ENCODE measurements at regions not wholly inside any gene's neighbourhood (a gene's known extent, or its start where the extent isn't known, plus 50 kb on each side); places are given as distances from the start of the nearest gene placed in this dataset.

- Histone ChIP-seq H3K9me3 (no peaks in the 10 kb centered on the region), H3K4me1 (no peaks in the 10 kb centered on the region), H3K27me3 (no peaks in the 10 kb centered on the region), H3K4me3 (no peak overlapping the region), H3K27ac (no peak overlapping the region), H3K36me3 (no peaks in the 10 kb centered on the region)
- 41 to 75% methylated on average over 4 of the region's 4 CpGs for WGBS, 2 donors
- TF ChIP-seq POLR2AphosphoS5 (IDR thresholded peaks at IDR 0.05) (no peak), EP300 (IDR thresholded peaks at IDR 0.05) (no peak), CTCF (IDR thresholded peaks at IDR 0.05) (no peak), POLR2A (IDR thresholded peaks at IDR 0.05) (no peak)
- DNase-seq = no peak
- intact Hi-C loops (cut with DNase I) = no loop called here
These were observed 155.5 kb downstream of the DACT1 start for GRCh38 chr14:58793131-58793740.

GRCh38 chr14:58794993-58795762 is 157.4 kb downstream of the DACT1 start:
- 42 to 74% methylated on average over 5 of the region's 5 CpGs for WGBS, 2 donors
- no peaks in the 10 kb centered on the region for H3K4me1 ChIP-seq
- no peaks in the 10 kb centered on the region for H3K27me3 ChIP-seq
- TF ChIP-seq POLR2A (IDR thresholded peaks at IDR 0.05) = no peak
- no peak for TF ChIP-seq EP300 (IDR thresholded peaks at IDR 0.05)
- no peak for TF ChIP-seq POLR2AphosphoS5 (IDR thresholded peaks at IDR 0.05)
- no peak for TF ChIP-seq CTCF (IDR thresholded peaks at IDR 0.05)
- H3K4me3 ChIP-seq = no peak overlapping the region
- no peak for DNase-seq
- no peak overlapping the region for H3K27ac ChIP-seq
- intact Hi-C loops (cut with DNase I) = no loop called here
- H3K9me3 ChIP-seq = no peaks in the 10 kb centered on the region
- no peaks in the 10 kb centered on the region for H3K36me3 ChIP-seq

GRCh38 chr14:58796242-58797009 is 158.7 kb downstream of the DACT1 start:
- no peak for DNase-seq
- WGBS, 2 donors = 30 to 35% methylated on average over 5 of the region's 5 CpGs
- Histone ChIP-seq H3K36me3 (no peaks in the 10 kb centered on the region), H3K27me3 (no peaks in the 10 kb centered on the region), H3K27ac (no peak overlapping the region), H3K9me3 (no peaks in the 10 kb centered on the region), H3K4me1 (no peaks in the 10 kb centered on the region), H3K4me3 (no peak overlapping the region)
- TF ChIP-seq EP300 (IDR thresholded peaks at IDR 0.05) (no peak), CTCF (IDR thresholded peaks at IDR 0.05) (no peak), POLR2AphosphoS5 (IDR thresholded peaks at IDR 0.05) (no peak), POLR2A (IDR thresholded peaks at IDR 0.05) (no peak)
- intact Hi-C loops (cut with DNase I) = no loop called here

DNA sequence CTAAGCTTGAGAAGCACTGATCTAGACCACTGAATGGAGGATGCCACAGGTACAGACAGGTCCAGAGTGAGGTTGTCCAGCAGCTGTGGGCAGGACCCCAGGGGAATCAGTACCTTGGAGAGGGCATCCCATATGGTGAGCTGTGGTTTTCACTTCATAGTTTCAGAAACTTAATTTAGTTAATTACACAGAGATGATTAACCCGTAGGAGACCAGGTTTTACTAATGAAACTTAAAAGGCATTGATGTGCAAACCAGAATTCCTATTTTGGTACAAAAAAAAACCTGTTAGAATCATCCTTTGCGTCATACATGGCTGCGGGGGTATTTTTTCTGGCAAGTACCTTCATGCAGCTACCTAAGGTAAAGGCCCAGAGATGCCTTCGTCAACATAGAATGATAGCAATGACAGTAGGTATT is 159.3 kb downstream of the DACT1 start:
- no peaks in the 10 kb centered on the region for H3K9me3 ChIP-seq
- TF ChIP-seq CTCF (IDR thresholded peaks at IDR 0.05) = no peak
- no peak for TF ChIP-seq EP300 (IDR thresholded peaks at IDR 0.05)
- TF ChIP-seq POLR2A (IDR thresholded peaks at IDR 0.05) = no peak
- TF ChIP-seq POLR2AphosphoS5 (IDR thresholded peaks at IDR 0.05) = no peak
- no peaks in the 10 kb centered on the region for H3K27me3 ChIP-seq
- H3K4me1 ChIP-seq = no peaks in the 10 kb centered on the region
- no peak overlapping the region for H3K4me3 ChIP-seq
- intact Hi-C loops (cut with DNase I) = no loop called here
- H3K36me3 ChIP-seq = no peaks in the 10 kb centered on the region
- 81 to 83% methylated on average over 4 of the region's 4 CpGs for WGBS, 2 donors
- H3K27ac ChIP-seq = no peak overlapping the region
- DNase-seq = no peak
